IMR-90 (cell line): ENCODE measurements at regions not wholly inside any gene's neighbourhood (a gene's known extent, or its start where the extent isn't known, plus 50 kb on each side); places are given as distances from the start of the nearest gene placed in this dataset.

Experiments used
- ATAC-seq: fragments of 200-7000 bp; cut with Tn5 transposase; 2 replicates; pipeline ENCODE4 v1.9.1; 2020; ENCODE audit warnings: low read depth, mild to moderate bottlenecking, moderate library complexity
- BruUV-seq: library from RNA; stranded (reverse); fragments of 400-500 nt; replicated peaks from 2 replicates; lab custom pipeline; 2021; lab: Mats Ljungman, UMichigan
- CTCF ChIA-PET: fragments of 300-600 bp; formaldehyde crosslinking; extraction: SDS; loops from one replicate; lab custom pipeline; 2021; ENCODE audit warnings: antibody characterized with exemption; lab: Yijun Ruan, JAX
- POLR2A ChIA-PET: fragments of 300-600 bp; sonication (Branson Sonifier 250); formaldehyde crosslinking; loops from one replicate; lab custom pipeline; 2022; ENCODE audit warnings: antibody characterized with exemption; ENCODE audit not compliant: unreplicated experiment; lab: Charles Lee
- DNase-seq: peaks from one replicate; pipeline ENCODE4 v3.0.0; 2013
- H2AFZ ChIP-seq: replicated peaks from 2 replicates; pipeline ENCODE3; 2013; ENCODE audit warnings: low read length, mild to moderate bottlenecking; ENCODE audit not compliant: poor library complexity
- H2AK5ac ChIP-seq: 2 replicates; pipeline ENCODE4 v1.6.1; 2013; ENCODE audit warnings: low read depth, low read length, inconsistent platforms
- H2AK9ac ChIP-seq: replicated peaks from 2 replicates; pipeline ENCODE3; 2013; ENCODE audit warnings: mild to moderate bottlenecking, low read depth, low read length, moderate library complexity; ENCODE audit not compliant: poor library complexity
- H2BK120ac ChIP-seq: 2 replicates; pipeline ENCODE4 v1.6.1; 2013; ENCODE audit warnings: low read depth, low read length, inconsistent platforms
- H2BK15ac ChIP-seq: 3 replicates; pipeline ENCODE4 v1.6.1; 2013; ENCODE audit warnings: low read depth, low read length, inconsistent platforms
- H2BK20ac ChIP-seq: 2 replicates; pipeline ENCODE4 v1.6.1; 2013; ENCODE audit warnings: low read depth, mild to moderate bottlenecking, inconsistent platforms, low read length, moderate library complexity
- H2BK5ac ChIP-seq: 2 replicates; pipeline ENCODE4 v1.6.1; 2013; ENCODE audit warnings: mild to moderate bottlenecking, low read depth, low read length, inconsistent platforms; ENCODE audit not compliant: poor library complexity, severe bottlenecking
- H3K14ac ChIP-seq: replicated peaks from 2 replicates; pipeline ENCODE4 v1.6.1; 2013; ENCODE audit warnings: low read depth, low read length, inconsistent platforms
- H3K18ac ChIP-seq: 2 replicates; pipeline ENCODE4 v1.6.1; 2013; ENCODE audit warnings: low read depth, low read length, control low read depth
- H3K23ac ChIP-seq: 2 replicates; pipeline ENCODE4 v1.6.1; 2013; ENCODE audit warnings: low read depth, low read length, inconsistent platforms
- H3K27ac ChIP-seq: 2 replicates; pipeline ENCODE4 v1.5.1; 2013; ENCODE audit warnings: mild to moderate bottlenecking, control low read depth, low read length; ENCODE audit not compliant: insufficient read depth
- H3K27me3 ChIP-seq: 2 replicates; pipeline ENCODE4 v1.6.1; 2013; ENCODE audit warnings: low read length; ENCODE audit not compliant: control insufficient read depth, insufficient read depth
- H3K36me3 ChIP-seq: 2 replicates; pipeline ENCODE4 v1.6.1; 2013; ENCODE audit warnings: low read length, mixed read lengths; ENCODE audit not compliant: control insufficient read depth, insufficient read depth
- H3K4ac ChIP-seq: 2 replicates; pipeline ENCODE4 v1.6.1; 2013; ENCODE audit warnings: low read depth, low read length, inconsistent platforms
- H3K4me1 ChIP-seq: 2 replicates; pipeline ENCODE4 v1.6.1; 2013; ENCODE audit warnings: low read length, mixed read lengths; ENCODE audit not compliant: control insufficient read depth, insufficient read depth
- H3K4me2 ChIP-seq: 2 replicates; pipeline ENCODE4 v1.6.1; 2013; ENCODE audit warnings: low read depth, mild to moderate bottlenecking, control low read depth, low read length, moderate library complexity
- H3K4me3 ChIP-seq: 2 replicates; pipeline ENCODE4 v1.5.1; 2013; ENCODE audit warnings: low read depth, mild to moderate bottlenecking, control low read depth, low read length, moderate library complexity; ENCODE audit not compliant: insufficient read depth
- H3K56ac ChIP-seq: 2 replicates; pipeline ENCODE4 v1.6.1; 2013; ENCODE audit warnings: low read length, inconsistent platforms; ENCODE audit not compliant: insufficient read depth; ENCODE audit errors: extremely low read depth
- H3K79me1 ChIP-seq, 2 experiments: 2 replicates each; pipeline ENCODE4 v1.6.1; 2013; ENCODE audit warnings: low read length in 2 of 2, inconsistent platforms in 1 of 2, low read depth in 1 of 2
- H3K9ac ChIP-seq: 2 replicates; pipeline ENCODE4 v1.6.1; 2013; ENCODE audit warnings: low read depth, low read length, control low read depth
- H3K9me1 ChIP-seq: 2 replicates; pipeline ENCODE4 v1.6.1; 2013; ENCODE audit warnings: low read length, inconsistent platforms; ENCODE audit not compliant: insufficient read depth
- H3K9me3 ChIP-seq: 2 replicates; pipeline ENCODE4 v1.6.1; 2013; ENCODE audit warnings: low read length; ENCODE audit not compliant: control insufficient read depth, insufficient read depth
- H4K20me1 ChIP-seq: 2 replicates; pipeline ENCODE4 v1.6.1; 2013; ENCODE audit warnings: low read length, inconsistent platforms; ENCODE audit not compliant: insufficient read depth
- H4K5ac ChIP-seq: 2 replicates; pipeline ENCODE4 v1.6.1; 2013; ENCODE audit warnings: mild to moderate bottlenecking, low read depth, low read length, control low read depth
- H4K8ac ChIP-seq, 2 experiments: 2 replicates each; pipeline ENCODE4 v1.6.1; 2013; ENCODE audit warnings: low read depth in 2 of 2, low read length in 2 of 2, control low read depth in 1 of 2, inconsistent platforms in 1 of 2
- H4K91ac ChIP-seq: 2 replicates; pipeline ENCODE4 v1.6.1; 2013; ENCODE audit warnings: low read depth, low read length, inconsistent platforms; ENCODE audit not compliant: insufficient read depth
- BHLHE40 ChIP-seq: fragments of 150-350 bp; IDR thresholded peaks from 2 replicates; pipeline ENCODE4 v1.6.1; 2016; ENCODE audit warnings: mild to moderate bottlenecking, low read depth, low read length
- CEBPB ChIP-seq: IDR thresholded peaks from 2 replicates; pipeline ENCODE4 v1.6.1; 2012; ENCODE audit warnings: low read depth, low read length, improper control_type of control experiment
- CHD1 ChIP-seq: IDR thresholded peaks from 2 replicates; pipeline ENCODE4 v1.6.1; 2012; ENCODE audit warnings: low read depth, low read length, improper control_type of control experiment
- CTCF ChIP-seq: conservative IDR thresholded peaks from 2 replicates; pipeline ENCODE4 v1.5.1; 2012; ENCODE audit warnings: mild to moderate bottlenecking, low read depth, low read length, improper control_type of control experiment
- ELK1 ChIP-seq: fragments of 150-350 bp; IDR thresholded peaks from 2 replicates; pipeline ENCODE4 v1.6.1; 2016; ENCODE audit warnings: low read depth, mild to moderate bottlenecking, low read length, moderate library complexity, borderline replicate concordance
- FOS ChIP-seq: fragments of 150-350 bp; IDR thresholded peaks from 2 replicates; pipeline ENCODE4 v1.6.1; 2016; ENCODE audit warnings: low read depth, low read length
- MAFK ChIP-seq: IDR thresholded peaks from 2 replicates; pipeline ENCODE4 v1.6.1; 2012; ENCODE audit warnings: low read depth, low read length, improper control_type of control experiment
- MAZ ChIP-seq: IDR thresholded peaks from 2 replicates; pipeline ENCODE4 v1.6.1; 2012; ENCODE audit warnings: low read depth, mild to moderate bottlenecking, low read length, improper control_type of control experiment, moderate library complexity, borderline replicate concordance
- MXI1 ChIP-seq: IDR thresholded peaks from 2 replicates; pipeline ENCODE4 v1.6.1; 2012; ENCODE audit warnings: low read depth, mild to moderate bottlenecking, low read length, moderate library complexity, borderline replicate concordance
- NFE2L2 ChIP-seq: fragments of 150-350 bp; IDR thresholded peaks from 2 replicates; pipeline ENCODE4 v1.6.1; 2016; ENCODE audit warnings: low read depth, mild to moderate bottlenecking, low read length
- POLR2A ChIP-seq: IDR thresholded peaks from 2 replicates; pipeline ENCODE4 v1.6.1; 2012; ENCODE audit warnings: mild to moderate bottlenecking, low read depth, low read length
- RAD21 ChIP-seq: IDR thresholded peaks from 2 replicates; pipeline ENCODE4 v1.6.1; 2012; ENCODE audit warnings: low read length, improper control_type of control experiment
- RCOR1 ChIP-seq: IDR thresholded peaks from 2 replicates; pipeline ENCODE4 v1.6.1; 2012; ENCODE audit warnings: mild to moderate bottlenecking, low read length, improper control_type of control experiment; ENCODE audit not compliant: insufficient replicate concordance
- RFX5 ChIP-seq: IDR thresholded peaks from 2 replicates; pipeline ENCODE4 v1.8.0; 2012; ENCODE audit warnings: low read depth, mild to moderate bottlenecking, low read length, moderate library complexity
- SMC3 ChIP-seq: fragments of 150-350 bp; IDR thresholded peaks from 2 replicates; pipeline ENCODE4 v1.6.1; 2016; ENCODE audit warnings: low read depth, mild to moderate bottlenecking, antibody characterized with exemption, low read length, moderate library complexity
- USF2 ChIP-seq: fragments of 150-350 bp; IDR thresholded peaks from 2 replicates; pipeline ENCODE4 v1.6.1; 2017; ENCODE audit warnings: mild to moderate bottlenecking, antibody characterized with exemption, low read length, low read depth
- WGBS, 2 experiments: methylation state at CpG; one replicate each; pipeline versions ENCODE4 v1.1.5 to v1.1.7; 2013; ENCODE audit warnings: missing lambda C conversion rate in 2 of 2; ENCODE audit not compliant: insufficient read length in 1 of 2; ENCODE audit errors: extremely low coverage in 2 of 2; 5-methylcytosine and 5-hydroxymethylcytosine counted together
- dilution Hi-C: fragments of 300-500 bp; cut with HindIII; formaldehyde crosslinking; loops from one replicate; pipeline ENCODE4 v1.14.3; 2018; ENCODE audit warnings: low sequenced_read_pairs; ENCODE audit not compliant: unreplicated experiment
- in situ Hi-C: fragments of 300-500 bp; cut with MboI; formaldehyde crosslinking; loops from 3 replicates; pipeline ENCODE4 v1.14.3; 2019; ENCODE audit warnings: low sequenced_read_pairs, inconsistent platforms, mixed read lengths
- intact Hi-C: fragments of 100-400 bp; cut with micrococcal nuclease; formaldehyde crosslinking; loops from 2 replicates; pipeline ENCODE4 v1.10.0; 2022

GRCh38 chrX:109186939-109187338 lies 294.9 kb downstream of the GUCY2F start:
- no peak overlapping the region for H3K4me2 ChIP-seq
- no peak overlapping the region for H2BK120ac ChIP-seq
- no peak overlapping the region for H3K4me3 ChIP-seq
- no peak for DNase-seq
- no TSS peak for BruUV-seq
- no peak overlapping the region for H3K18ac ChIP-seq
- H3K36me3 ChIP-seq: no peaks in the 10 kb centered on the region
- ATAC-seq: no peak
- H4K5ac ChIP-seq: no peak overlapping the region
- no peak overlapping the region for H4K8ac ChIP-seq
- no CpG with 5 or more reads among the region's 4 CpGs for WGBS, 2 experiments
- CTCF ChIA-PET: no interaction called here
- no peak overlapping the region for H3K56ac ChIP-seq
- dilution Hi-C loops: no loop called here
- no peak overlapping the region for H2AFZ ChIP-seq
- no peak overlapping the region for H2BK5ac ChIP-seq
- no peak for TF ChIP-seq ELK1
- TF ChIP-seq NFE2L2: no peak
- TF ChIP-seq POLR2A: no peak
- no peak for TF ChIP-seq MAFK
- TF ChIP-seq CHD1: no peak
- TF ChIP-seq CTCF: no peak
- TF ChIP-seq RFX5: no peak
- no peak for TF ChIP-seq RCOR1
- no peak for TF ChIP-seq MAZ
- TF ChIP-seq BHLHE40: no peak
- no peak for TF ChIP-seq FOS
- no peak for TF ChIP-seq USF2
- no peak for TF ChIP-seq RAD21
- no peak for TF ChIP-seq SMC3
- TF ChIP-seq MXI1: no peak
- TF ChIP-seq CEBPB: no peak
- intact Hi-C loops: no loop called here
- no peak overlapping the region for H2AK9ac ChIP-seq
- H3K14ac ChIP-seq: no peak overlapping the region
- H3K9me1 ChIP-seq: no peaks in the 10 kb centered on the region
- H4K91ac ChIP-seq: no peak overlapping the region
- H3K79me1 ChIP-seq: no peaks in the 10 kb centered on the region
- no peaks in the 10 kb centered on the region for H3K4me1 ChIP-seq
- H2AK5ac ChIP-seq: no peak overlapping the region
- no peaks in the 10 kb centered on the region for H3K9me3 ChIP-seq
- in situ Hi-C loops: no loop called here
- peaks cover 1% of the 10 kb centered on the region; the same call in 1 of the 2 replicates for H3K27me3 ChIP-seq
- H3K9ac ChIP-seq: no peak overlapping the region
- no peak overlapping the region for H2BK20ac ChIP-seq
- no peak overlapping the region for H3K27ac ChIP-seq
- no peak overlapping the region for H2BK15ac ChIP-seq
- POLR2A ChIA-PET: no interaction called here
- no peak overlapping the region for H3K23ac ChIP-seq
- H4K20me1 ChIP-seq: no peaks in the 10 kb centered on the region
- no peak overlapping the region for H3K4ac ChIP-seq
